ENCODE measurements at regions not wholly inside any gene's neighbourhood (a gene's known extent, or its start where the extent isn't known, plus 50 kb on each side); places are given as distances from the start of the nearest gene placed in this dataset.

DNA sequence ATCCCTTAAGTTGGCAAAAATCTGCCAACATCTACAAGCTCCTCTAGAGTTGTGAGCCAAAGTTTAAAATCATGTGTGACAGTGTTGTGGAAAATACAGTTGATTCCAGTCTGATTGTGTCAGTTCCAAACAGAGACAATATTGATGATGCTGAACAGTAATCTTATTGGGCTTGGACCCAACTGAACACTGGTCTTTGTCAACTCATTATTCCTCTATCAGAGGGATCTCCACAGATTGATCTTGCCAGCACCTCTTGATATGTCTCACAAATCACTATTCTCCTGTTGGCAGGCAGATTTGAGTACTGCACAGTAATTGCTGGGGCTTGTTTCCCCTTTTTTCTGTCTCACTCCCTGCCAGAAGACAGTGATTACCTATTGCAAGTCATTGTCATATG is 326.6 kb upstream of the DPH6 start:
- Histone ChIP-seq H3K9me3 (no peaks in the 10 kb centered on the region), H3K27me3 (no peaks in the 10 kb centered on the region), H3K36me3 (no peaks in the 10 kb centered on the region), H3K4me1 (no peaks in the 10 kb centered on the region), H3K27ac (no peak overlapping the region), H3K4me3 (no peak overlapping the region)
- TF ChIP-seq, protein P1, sequence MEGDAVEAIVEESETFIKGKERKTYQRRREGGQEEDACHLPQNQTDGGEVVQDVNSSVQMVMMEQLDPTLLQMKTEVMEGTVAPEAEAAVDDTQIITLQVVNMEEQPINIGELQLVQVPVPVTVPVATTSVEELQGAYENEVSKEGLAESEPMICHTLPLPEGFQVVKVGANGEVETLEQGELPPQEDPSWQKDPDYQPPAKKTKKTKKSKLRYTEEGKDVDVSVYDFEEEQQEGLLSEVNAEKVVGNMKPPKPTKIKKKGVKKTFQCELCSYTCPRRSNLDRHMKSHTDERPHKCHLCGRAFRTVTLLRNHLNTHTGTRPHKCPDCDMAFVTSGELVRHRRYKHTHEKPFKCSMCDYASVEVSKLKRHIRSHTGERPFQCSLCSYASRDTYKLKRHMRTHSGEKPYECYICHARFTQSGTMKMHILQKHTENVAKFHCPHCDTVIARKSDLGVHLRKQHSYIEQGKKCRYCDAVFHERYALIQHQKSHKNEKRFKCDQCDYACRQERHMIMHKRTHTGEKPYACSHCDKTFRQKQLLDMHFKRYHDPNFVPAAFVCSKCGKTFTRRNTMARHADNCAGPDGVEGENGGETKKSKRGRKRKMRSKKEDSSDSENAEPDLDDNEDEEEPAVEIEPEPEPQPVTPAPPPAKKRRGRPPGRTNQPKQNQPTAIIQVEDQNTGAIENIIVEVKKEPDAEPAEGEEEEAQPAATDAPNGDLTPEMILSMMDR (IDR thresholded peaks at IDR 0.05) = no peak
- no peak for DNase-seq (ENCODE audit: low spot score)

DNA sequence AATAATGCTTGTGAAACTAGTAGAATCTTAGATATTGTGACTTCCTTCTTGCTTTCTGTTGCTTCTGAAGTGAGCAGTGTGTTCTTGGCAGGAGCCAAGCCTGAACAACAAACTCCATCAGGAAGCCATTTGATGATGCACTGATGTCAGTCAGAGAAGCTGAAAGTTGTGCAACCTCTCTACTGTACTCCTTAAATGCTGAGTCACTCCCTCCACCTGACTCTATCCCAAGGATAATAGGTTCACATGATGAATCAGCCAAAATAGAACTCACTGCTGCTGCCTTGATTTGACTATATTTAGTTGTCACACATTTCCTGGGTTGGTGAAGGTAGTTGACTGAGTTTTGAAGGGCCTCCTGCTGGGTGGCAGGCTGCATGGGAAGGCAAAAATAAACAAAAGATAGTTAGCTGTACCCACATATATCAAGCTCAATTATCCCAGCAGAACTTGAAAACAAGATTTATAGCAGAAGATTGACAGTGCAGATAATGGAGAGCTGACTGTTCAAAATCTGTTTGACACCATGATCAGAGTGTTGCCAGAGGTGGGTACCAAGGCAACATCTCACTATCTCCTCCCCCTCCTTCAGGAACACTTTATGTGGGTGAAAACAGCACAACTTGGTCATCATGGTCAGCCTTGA is 328.4 kb upstream of the DPH6 start:
- Histone ChIP-seq H3K27me3 (no peaks in the 10 kb centered on the region), H3K9me3 (no peaks in the 10 kb centered on the region), H3K27ac (no peak overlapping the region), H3K4me3 (no peak overlapping the region), H3K4me1 (no peaks in the 10 kb centered on the region), H3K36me3 (no peaks in the 10 kb centered on the region)
- DNase-seq (ENCODE audit: low spot score) = no peak
- TF ChIP-seq, protein P1 (IDR thresholded peaks at IDR 0.05) = no peak

DNA sequence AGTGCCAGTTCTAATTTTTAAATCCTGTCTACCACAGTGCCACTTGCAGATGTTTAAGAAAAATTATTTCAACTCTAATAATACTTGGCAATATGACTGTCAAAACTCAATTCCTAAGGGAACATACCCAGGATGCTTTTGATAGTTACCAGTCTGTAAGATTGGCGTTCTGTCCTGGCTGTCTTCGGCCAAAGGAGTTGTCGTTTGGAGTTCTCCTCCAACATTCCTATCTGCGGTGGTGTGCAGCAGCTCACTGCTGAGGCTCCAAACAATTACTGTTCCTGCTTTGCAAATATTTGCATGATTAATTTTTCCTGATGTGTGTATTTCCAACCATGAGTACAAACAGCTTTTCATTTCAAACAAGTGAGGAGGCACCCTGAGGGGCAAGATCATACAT is 330.8 kb upstream of the DPH6 start:
- TF ChIP-seq, protein P1 (IDR thresholded peaks at IDR 0.05) = no peak
- Histone ChIP-seq H3K27me3 (no peaks in the 10 kb centered on the region), H3K4me1 (no peaks in the 10 kb centered on the region), H3K36me3 (no peaks in the 10 kb centered on the region), H3K4me3 (no peak overlapping the region), H3K9me3 (no peaks in the 10 kb centered on the region), H3K27ac (no peak overlapping the region)
- DNase-seq (ENCODE audit: low spot score) = no peak

DNA sequence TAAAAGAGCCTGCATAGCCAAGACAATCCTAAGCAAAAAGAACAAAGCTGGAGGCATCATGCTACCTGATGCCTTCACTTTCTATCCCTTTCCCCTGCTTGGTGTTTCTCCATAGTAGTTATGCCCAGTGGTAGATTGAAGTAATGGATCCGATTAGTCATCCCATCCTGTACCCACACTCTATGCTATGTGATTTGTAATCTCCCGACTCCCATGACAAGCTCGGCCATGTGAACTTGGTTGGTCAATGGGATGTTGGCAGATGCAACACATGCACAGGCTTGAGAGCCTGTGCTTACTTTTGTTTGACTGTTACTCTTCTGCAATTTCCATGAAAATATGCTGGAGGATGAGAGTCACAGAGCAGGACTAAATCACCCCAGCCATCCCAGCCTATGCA is 334.9 kb upstream of the DPH6 start:
- Histone ChIP-seq H3K4me1 (no peaks in the 10 kb centered on the region), H3K4me3 (no peak overlapping the region), H3K36me3 (no peaks in the 10 kb centered on the region), H3K27ac (no peak overlapping the region), H3K27me3 (no peaks in the 10 kb centered on the region), H3K9me3 (no peaks in the 10 kb centered on the region)
- TF ChIP-seq, protein P1 (IDR thresholded peaks at IDR 0.05) = no peak
- DNase-seq (ENCODE audit: low spot score) = no peak

DNA sequence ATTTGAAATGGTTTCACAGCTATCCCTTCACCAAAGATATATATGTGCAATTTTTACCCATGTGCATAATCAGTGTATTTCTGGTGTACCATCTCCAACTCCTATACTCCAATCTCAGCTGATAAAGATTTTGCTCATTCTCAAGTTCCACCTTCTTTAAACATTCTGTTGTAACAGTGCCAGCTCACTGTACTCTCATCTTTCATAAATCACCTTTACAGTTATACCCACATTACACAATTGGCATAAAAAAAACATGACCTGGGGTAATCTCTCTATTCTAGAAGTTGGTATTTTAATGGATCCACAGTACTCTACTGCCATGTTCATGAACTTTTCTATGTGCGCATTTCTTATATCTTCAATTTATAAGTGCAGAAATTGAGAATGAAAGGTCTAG is 339.9 kb upstream of the DPH6 start:
- TF ChIP-seq, protein P1 (IDR thresholded peaks at IDR 0.05) = no peak
- no peaks in the 10 kb centered on the region for H3K36me3 ChIP-seq
- no peak for DNase-seq (ENCODE audit: low spot score)
- no peaks in the 10 kb centered on the region for H3K9me3 ChIP-seq
- H3K27ac ChIP-seq = no peak overlapping the region
- H3K4me3 ChIP-seq = no peak overlapping the region
- no peaks in the 10 kb centered on the region for H3K27me3 ChIP-seq
- H3K4me1 ChIP-seq = no peaks in the 10 kb centered on the region

DNA sequence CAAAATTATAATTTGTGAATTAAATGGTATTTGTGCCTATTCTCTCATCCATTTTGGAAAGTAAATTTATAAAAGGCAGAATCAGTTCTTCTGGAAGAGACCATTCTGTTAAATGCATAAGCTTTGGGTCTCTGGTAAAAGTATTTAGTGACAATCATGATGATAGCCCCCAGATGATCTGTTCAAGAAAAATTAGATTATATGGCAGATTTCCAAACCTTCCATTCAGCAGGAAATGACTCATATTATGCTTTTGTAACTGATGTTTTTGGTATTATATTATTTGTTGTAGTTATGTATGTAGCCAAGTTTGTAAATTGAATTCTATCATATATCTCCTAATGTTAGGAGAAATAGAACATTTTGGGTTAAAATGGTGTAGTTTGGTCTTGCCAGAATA is 340.8 kb upstream of the DPH6 start:
- Histone ChIP-seq H3K27ac (no peak overlapping the region), H3K27me3 (no peaks in the 10 kb centered on the region), H3K36me3 (no peaks in the 10 kb centered on the region), H3K4me1 (no peaks in the 10 kb centered on the region), H3K4me3 (no peak overlapping the region), H3K9me3 (no peaks in the 10 kb centered on the region)
- TF ChIP-seq, protein P1 (IDR thresholded peaks at IDR 0.05) = no peak
- DNase-seq (ENCODE audit: low spot score) = no peak

Data from right atrium auricular region (tissue), 2 donors.